GM12865 (cell line): ENCODE measurements at regions not wholly inside any gene's neighbourhood (a gene's known extent, or its start where the extent isn't known, plus 50 kb on each side); places are given as distances from the start of the nearest gene placed in this dataset.

Experiments used
- DNase-seq: peaks from one replicate; pipeline ENCODE4 v3.0.0; 2010; ENCODE audit warnings: low read depth
- H3K4me3 ChIP-seq: 2 replicates; pipeline ENCODE4 v1.5.1; 2011; ENCODE audit warnings: mild to moderate bottlenecking, low read depth, low read length, control low read depth
- CTCF ChIP-seq: IDR thresholded peaks from 2 replicates; pipeline ENCODE4 v1.5.1; 2011; ENCODE audit warnings: low read length, control low read depth, low read depth, inconsistent platforms; ENCODE audit not compliant: insufficient read depth; ENCODE audit errors: missing control alignments

- no peak overlapping the region for H3K4me3 ChIP-seq
- no peak for TF ChIP-seq CTCF
- no peak for DNase-seq
These were observed 72.3 kb upstream of the PPP2R5A start for GRCh38 chr1:212212906-212213305.

- no peak for TF ChIP-seq CTCF
- H3K4me3 ChIP-seq, result no peak overlapping the region
- DNase-seq, result no peak
These were observed 71.4 kb upstream of the PPP2R5A start for GRCh38 chr1:212213784-212214183.

GRCh38 chr1:212214325-212214724 is 70.9 kb upstream of the PPP2R5A start:
- DNase-seq, result no peak
- H3K4me3 ChIP-seq, result no peak overlapping the region
- no peak for TF ChIP-seq CTCF

- no peak for TF ChIP-seq CTCF
- H3K4me3 ChIP-seq, result no peak overlapping the region
- no peak for DNase-seq
These were observed 69.3 kb upstream of the PPP2R5A start for GRCh38 chr1:212215910-212216309.

- TF ChIP-seq CTCF, result no peak
- no peak for DNase-seq
- H3K4me3 ChIP-seq, result no peak overlapping the region
These were observed 67.6 kb upstream of the PPP2R5A start for GRCh38 chr1:212217633-212218032.

- no peak for DNase-seq
- H3K4me3 ChIP-seq, result no peak overlapping the region
- no peak for TF ChIP-seq CTCF
These were observed 67.1 kb upstream of the PPP2R5A start for GRCh38 chr1:212218065-212218464.

GRCh38 chr1:212218911-212219310 is 66.3 kb upstream of the PPP2R5A start:
- no peak for TF ChIP-seq CTCF
- peak; percentile 87 for DNase-seq
- H3K4me3 ChIP-seq, result no peak overlapping the region
